Epithelial cell of prostate (primary cell): ENCODE measurements at regions not wholly inside any gene's neighbourhood (a gene's known extent, or its start where the extent isn't known, plus 50 kb on each side); places are given as distances from the start of the nearest gene placed in this dataset.

Experiments
- DNase-seq: peaks from one replicate; pipeline ENCODE4 v3.0.0-alpha.2; 2011; ENCODE audit warnings: low read depth, low spot score
- H3K27ac ChIP-seq: fragments of 450-650 bp; 2 replicates; pipeline ENCODE4 v1.5.1; 2017; ENCODE audit warnings: mild to moderate bottlenecking

DNA sequence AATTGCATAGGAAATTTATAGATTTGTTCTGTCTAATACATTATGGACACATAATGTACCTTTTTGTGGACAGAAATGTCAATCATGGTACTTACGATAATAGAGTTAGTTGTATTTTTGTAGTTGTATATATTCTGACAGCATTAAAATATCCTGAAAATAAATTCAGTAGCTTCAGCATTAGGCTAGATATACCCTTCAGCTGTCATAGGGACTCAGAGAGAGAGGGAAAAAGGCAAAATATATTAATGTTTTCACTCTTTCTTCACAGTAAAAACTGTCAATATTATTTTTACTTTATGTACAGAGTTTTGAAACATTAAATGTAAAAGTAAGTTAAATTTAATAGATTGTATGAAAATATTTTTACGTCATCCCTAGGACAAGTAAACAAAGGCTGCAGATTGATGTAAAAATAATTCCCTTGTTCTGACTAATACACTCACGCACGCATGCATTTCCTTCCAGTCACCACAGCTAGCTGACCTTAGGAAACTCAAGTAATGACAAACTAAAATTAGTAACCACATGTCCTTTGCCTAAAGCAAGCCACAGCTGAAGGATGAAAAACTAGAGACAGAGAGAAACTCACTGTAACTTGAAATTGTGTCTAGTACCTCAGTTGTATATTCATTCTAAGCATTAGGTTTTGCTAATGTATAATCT is 104.7 kb upstream of the CARD18 start:
- DNase-seq, result peak; percentile 68

DNA sequence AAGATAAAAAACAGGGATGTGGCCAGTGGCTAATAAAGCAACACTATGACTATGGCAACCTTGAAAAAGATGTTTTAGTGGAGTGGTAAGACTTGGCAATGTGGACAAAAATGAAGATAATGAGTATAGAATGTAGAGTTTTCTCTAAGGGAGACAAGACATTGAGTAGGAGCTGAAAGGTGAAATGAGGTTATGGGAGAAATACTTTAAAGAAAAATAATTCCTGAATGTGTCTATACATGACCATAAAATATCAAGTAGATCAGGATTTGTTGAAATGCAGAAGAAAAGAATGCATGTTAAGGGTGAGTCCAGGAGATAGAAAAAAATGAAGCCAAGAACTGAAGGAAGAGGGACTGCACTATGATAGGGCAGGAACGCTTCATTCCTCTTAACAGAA is 101.6 kb upstream of the CARD18 start:
- no peak for DNase-seq
- no peak overlapping the region for H3K27ac ChIP-seq

More for the DNA sequence above, 104.7 kb upstream of the CARD18 start:
- peak overlapping the region; percentile 48 for H3K27ac ChIP-seq

DNA sequence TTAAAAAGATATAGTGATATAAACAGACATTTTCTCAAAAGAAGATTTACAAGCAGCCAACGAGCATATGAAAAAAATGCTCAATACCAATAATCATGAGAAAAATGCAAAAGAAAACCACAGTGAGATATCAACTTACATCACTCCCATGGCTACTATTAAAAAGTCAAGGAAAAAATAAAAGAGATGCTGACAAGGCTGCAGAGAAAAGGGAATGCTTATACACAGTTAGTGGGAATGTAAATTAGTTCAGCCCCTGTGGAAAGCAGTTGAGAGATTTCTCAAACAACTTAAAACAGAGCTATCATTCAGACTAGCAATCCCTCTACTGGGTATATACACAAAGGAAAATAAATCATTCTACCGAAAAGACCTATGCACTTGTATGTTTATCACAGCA is 97.1 kb upstream of the CARD18 start:
- DNase-seq, result no peak
- H3K27ac ChIP-seq, result no peak overlapping the region

DNA sequence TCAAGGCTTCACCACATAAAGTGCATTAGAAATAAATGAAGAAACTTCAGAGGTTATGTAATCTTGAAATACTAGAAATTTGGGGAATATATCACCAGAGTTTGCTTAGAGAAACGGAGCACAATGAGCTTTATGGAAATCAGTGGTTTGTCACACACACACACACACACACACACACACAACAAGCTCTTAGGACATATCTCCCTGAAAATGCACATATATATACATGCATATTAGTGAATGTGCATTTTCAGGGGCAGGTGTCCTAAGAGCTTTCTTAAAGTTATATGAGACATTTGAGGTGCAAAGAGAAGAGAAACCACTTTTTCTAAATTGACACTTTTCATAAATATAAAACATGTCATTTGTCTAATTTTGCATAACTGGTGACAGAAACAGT is 93.7 kb upstream of the CARD18 start:
- DNase-seq, result no peak
- no peak overlapping the region for H3K27ac ChIP-seq

DNA sequence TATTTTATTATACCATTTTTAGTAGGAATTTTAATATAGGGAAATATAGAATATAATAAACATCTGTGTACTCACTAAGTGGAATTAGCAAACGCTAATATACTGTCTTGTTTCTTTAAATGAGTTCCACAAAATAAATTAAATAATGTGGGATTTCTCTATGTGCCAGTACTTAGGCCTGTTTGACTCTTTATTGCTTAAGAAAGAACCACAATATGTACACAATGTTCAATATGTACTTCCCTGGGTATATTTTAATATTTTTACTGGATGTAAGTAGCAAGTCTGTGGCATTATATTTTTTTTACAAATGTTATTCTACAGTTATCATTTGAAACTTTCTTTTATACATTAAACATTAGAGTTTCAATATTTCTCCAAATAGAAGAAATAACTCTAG is 92.5 kb upstream of the CARD18 start:
- H3K27ac ChIP-seq, result no peak overlapping the region
- DNase-seq, result no peak

DNA sequence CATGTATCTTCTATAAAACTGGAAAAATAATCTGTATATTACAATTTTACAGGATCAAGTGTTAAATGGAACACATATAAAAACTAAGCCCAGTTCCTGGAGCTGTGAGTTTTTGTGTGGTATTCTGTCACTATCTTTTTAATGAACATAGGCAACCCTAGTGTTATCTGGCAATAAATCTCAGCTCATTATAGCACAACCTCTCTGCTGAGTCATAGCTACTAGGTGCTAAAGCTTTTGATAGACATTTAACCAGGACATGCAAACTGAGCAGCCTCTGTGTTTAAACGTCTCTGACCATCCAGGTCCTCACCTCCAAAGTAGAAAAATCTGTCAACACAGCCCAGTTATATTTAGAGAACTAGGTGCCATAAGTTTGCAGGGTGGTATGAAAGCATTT is 91.0 kb upstream of the CARD18 start:
- DNase-seq, result no peak
- H3K27ac ChIP-seq, result no peak overlapping the region

DNA sequence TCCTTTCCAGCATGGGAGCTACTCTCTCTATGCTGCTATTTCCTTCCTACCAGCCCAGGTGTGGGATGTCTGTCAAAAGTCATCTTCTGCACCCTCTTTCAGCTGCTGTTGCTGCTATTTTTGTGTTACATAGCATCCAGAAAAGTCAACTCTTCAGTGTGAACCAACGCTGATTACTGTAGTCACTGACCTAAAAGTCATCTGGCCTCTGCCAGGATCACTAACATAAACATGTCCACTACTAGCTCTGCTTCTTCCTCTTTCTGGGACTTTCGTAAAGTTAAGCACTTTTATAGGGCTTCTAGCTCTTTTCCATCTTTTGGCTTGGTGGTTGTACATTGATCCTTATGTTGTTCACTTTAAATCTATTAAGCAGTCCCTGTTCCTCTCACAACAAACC is 90.2 kb upstream of the CARD18 start:
- no peak for DNase-seq
- no peak overlapping the region for H3K27ac ChIP-seq

DNA sequence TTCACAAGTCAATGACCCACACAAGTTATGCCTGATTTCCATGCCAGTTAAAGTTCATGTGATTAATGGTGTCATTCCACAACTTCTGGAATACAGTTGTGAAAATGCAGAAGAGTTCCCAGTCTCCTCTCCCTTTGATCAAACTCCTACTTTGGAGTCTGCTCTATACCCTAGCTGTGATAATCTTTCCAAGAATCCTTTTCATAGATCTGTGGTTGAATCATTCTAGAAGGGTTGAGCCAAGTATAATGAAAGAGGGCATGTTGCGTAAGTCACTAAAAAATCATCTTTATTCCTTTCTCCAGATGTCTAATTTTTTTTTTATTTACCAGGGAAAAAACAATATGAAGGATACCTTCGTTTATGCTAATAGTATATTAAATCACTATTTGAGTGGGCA is 89.7 kb upstream of the CARD18 start:
- no peak overlapping the region for H3K27ac ChIP-seq
- DNase-seq, result no peak

DNA sequence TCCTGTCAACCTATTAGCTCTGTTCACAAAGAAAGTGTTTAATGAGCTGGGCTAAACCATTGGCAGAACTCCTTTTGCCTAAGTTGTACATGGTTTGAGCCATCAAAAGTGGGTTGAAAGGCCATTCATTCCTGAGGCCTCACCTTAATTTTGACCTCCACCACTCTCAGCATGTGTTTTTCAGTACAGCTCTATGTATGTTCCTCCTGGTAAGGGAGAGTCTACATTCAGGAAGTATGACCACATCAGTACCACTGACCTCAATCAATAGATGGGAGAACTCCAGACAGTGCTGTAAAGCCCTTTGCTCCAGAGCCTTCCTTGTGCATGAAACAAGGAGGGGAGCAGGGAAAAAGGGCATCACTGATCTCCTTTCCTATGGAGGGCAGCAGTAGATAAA is 87.8 kb upstream of the CARD18 start:
- no peak for DNase-seq
- H3K27ac ChIP-seq, result no peak overlapping the region

DNA sequence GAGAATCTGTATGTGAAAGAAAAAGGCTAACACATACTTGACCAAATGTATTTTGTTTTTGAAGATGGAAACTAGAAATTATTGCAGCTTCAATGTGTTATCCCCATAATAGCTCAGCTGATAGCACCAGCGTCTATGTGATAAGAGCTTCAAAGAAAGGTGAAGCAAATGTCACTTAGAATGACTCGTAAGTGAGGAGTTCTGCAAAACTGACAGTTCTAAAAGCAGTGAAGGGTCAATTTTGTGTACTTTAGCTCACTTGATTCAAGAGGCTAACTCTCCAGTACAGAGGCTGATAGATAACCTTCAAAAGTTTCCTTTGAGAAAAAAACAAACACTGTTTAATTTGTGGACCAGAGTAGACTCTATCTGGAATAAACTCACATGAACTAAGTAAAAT is 87.2 kb upstream of the CARD18 start:
- DNase-seq, result no peak
- no peak overlapping the region for H3K27ac ChIP-seq

DNA sequence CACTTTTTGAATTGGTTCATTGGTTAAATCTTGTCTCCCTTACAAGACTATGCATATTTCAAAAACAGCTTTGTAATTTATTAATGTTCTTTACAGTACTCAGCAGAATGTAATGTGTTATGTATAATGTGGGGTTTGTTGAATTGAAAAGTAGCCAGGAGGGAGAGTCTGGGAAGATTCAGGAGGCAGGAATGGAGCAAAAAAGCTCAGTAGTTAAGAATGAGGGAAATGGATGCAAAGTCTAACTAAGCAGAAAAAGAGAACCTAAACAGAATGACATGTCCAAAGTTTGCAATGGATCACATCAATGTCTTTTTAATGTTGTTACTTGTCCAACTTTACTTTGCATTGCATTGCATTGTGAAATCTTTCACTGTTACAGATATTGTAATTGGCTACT is 86.5 kb upstream of the CARD18 start:
- H3K27ac ChIP-seq, result no peak overlapping the region
- DNase-seq, result no peak

DNA sequence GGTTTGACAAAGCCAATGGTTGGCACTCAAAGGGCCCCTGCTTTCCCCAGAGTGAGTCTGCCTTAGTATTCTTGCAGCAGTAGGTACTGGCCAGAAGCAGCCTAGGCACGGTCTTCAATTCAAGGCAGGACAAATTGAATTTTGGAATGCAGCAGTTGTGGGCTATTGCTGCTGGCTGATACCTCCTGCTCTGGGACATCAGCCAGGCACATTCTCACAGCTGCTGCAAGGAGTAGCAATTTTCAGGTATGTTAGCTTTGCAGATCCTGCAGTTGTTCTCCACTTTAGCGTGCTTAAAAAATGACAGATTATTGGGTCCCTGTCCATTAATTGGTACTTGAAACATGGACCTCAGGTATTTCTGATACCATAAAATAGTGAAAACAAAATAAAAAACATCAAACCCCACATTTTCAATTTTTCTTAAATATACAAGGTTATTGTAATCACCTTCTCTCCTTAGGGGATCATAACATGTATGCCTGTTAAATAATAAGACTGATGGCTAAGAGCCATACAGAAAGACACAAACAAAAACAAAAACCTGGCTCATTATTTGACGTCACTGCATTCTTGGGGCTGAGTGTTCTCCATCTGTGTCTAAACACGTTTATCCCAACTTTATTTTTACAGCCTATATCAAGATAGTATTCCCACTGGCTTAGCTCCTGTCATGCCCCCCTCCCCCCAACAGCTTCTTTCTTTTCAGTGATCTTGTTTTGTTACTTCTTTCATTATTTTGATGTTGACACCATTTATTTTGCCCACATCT is 85.1 kb upstream of the CARD18 start:
- DNase-seq, result peak; percentile 22
- H3K27ac ChIP-seq, result no peak overlapping the region

DNA sequence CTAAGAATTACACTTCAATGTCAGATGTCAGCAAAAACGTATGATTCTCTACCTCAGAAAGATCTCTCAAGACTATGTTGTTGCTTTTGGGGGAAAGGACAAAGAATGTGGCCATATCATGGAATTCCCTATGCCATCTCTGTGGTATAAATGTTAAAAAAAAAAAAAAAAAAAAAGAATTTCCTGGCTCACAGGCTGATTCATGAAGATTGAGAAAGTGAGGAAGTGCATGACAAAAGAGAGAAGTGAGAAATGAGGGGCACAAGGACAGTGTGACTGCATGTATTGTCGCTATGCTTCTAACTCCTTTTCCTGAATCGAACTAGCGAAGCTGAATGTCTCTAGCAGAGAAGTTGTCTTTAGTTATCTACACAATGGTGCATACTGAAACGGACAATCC is 80.6 kb upstream of the CARD18 start:
- no peak for DNase-seq
- no peak overlapping the region for H3K27ac ChIP-seq

DNA sequence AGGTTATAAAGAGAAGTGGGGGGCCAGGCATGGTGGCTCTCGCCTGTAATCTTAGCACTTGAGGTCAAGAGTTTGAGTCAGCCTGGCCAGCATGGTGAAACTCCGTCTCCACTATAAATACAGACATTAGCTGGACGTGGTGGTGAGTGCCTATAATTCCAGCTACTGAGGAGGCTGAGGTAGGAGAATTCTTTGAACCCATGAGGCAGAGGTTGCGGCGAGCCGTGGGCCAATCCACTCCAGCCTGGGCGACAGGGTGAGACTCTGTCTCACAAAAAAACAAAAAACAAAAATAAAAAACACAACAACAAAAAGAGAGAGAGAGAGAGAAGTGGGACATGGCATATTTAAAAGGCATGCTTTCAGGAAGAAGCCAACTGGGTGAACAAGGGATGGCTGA is 80.1 kb upstream of the CARD18 start:
- no peak for DNase-seq
- no peak overlapping the region for H3K27ac ChIP-seq

DNA sequence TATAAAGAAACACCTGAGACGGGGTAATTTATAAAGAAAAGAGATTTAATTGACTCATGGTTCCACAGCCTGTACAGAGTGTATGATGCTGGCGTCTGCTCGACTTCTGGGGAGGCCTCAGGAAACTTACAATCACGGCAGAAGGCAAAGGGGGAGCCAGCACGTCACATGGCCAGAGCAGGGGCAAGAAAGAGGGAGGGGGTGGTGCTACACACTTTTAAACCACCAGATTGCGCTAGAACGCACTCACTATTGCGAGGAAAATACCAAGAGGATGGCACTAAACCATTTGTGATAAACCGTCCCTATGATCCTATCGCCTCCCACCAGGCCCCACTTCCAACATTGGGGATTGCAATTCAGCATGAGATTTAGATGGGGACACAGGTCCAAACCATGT is 79.7 kb upstream of the CARD18 start:
- no peak for DNase-seq
- H3K27ac ChIP-seq, result no peak overlapping the region

DNA sequence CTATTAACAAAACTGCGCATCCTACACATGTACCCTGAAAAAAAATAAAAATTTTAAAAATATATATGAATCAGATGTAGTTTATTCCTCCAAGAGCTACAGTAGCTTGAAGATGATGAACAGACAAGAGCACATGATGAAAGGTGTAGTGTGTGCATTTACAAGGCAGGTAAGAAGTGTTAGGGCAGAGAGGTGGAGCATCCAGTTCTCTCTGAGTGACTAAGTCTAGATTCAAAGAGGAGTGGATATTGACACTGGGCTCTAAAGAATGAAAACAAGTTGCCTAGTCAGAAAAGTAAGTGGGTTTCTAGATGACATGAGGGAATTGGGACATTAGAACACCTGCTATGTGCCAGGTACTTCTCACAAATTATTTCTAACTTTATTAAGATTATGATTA is 76.0 kb upstream of the CARD18 start:
- H3K27ac ChIP-seq, result no peak overlapping the region
- DNase-seq, result no peak

DNA sequence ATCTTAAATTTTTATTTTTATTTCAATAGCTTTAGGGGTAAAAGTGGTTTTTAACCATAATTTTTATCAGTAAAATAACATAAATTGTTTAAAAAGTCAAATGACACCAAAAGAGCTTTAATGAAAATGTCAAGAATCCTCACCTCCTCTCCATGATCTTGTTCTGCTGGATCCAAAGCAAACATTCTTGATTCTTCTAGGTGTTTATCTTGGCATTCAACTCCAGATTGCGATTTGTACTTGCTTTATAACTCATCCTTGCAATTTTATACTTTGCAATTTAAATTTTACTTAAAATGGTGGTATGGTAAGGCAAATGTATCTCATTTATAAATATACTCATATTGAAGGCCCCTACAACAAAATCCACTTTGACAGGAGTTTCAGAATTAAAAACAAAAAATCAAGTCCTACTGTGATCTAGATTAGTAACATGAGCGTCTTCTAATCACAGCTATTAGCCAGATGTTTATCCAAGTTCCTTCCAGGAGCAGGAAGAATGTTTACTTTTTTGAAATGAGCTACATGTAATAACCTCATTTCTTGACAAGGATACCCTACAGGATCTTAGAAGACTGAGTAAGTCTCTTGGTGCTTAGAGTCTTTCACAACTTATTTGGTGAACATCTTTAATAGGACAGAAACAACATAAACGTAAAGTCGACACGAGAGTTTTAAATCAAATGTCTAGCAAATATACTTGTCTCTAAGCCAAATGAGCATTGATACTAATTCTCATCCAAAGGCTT is 72.4 kb upstream of the CARD18 start:
- H3K27ac ChIP-seq, result no peak overlapping the region
- DNase-seq, result no peak

DNA sequence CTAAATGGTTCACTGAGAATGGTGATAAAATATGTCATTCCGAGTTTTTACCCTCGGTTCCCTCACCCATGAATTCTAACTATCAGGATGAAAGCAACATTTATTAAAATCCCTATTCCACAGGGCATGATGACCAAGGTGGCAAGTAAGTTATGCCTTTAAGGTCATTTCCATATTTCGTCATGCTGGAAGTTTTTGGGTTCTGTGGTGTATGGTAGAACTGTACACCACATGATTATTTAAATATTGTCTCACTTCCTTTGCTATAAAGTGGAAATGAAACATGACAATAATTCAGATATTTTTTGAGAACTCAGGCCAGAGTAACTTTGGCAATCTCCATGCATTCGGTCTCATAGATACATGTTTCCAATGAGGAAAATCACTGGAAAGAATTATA is 68.5 kb upstream of the CARD18 start:
- no peak for DNase-seq
- no peak overlapping the region for H3K27ac ChIP-seq

DNA sequence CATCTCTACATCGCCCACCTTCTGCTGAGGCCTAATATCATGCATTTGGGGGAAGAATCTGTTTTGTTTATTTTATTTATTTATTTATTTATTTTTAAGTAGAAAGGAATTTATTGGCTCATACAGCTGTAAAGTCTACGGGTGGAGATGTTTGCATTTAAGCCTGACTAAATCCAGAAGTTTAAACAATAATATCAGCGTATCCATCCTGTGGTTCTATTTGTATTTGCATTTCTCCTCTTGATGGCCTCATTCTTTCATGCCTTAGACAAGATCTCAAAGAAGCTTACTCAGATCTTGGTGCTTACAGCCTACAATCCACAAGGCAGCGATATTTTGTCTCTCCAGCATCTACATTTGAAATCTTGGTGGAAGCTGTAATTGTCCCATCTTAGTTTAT is 67.1 kb upstream of the CARD18 start:
- no peak for DNase-seq
- no peak overlapping the region for H3K27ac ChIP-seq

DNA sequence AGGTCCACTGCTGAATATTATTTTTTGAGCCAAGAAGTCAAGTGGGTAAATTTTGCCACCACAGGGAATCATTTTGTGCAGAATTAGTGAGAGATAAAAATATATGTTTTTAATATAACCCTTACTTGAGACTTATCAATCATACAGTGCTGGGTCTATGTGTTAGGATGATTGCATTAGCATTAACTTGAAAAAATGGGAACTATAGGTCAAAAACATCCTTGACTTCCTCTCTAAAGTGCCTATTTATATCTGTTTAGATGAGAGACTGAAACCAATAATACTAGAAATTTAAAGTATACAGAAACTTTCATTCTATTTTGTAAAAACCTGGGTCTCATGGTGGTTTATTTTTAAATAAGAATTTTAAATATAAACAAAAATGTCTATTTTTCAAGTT is 65.1 kb upstream of the CARD18 start:
- DNase-seq, result no peak
- H3K27ac ChIP-seq, result no peak overlapping the region

DNA sequence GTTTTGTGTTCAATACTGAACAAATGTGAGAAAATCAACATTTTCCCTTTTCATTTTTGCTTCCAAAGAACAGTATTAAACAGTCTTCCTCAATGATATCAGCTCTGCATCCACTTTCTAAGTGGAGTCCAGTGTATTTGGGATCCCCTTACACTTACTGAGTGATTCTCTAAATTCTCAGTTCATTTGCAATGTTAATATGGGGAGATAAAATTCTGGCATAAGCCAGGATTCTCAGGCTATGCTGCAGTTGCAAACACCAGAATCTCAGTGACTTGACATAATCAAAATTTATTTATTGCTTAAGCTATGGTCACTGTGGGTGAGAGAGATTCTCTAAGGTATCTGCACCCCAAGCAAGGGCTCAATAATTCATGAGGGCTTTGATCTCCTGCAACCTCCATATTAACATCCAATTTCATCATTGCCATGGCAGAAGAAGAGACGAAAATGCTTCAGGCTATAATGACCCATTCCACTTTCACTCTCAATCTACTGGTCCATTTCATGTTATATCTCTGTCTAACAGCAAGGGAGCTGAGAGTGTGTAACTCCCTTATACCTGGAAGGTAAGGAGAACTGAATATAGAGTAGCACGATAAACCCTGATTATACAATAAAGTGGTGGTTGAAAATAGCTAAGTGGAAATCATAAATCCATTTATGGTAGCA is 64.1 kb upstream of the CARD18 start:
- H3K27ac ChIP-seq, result no peak overlapping the region
- DNase-seq, result no peak
